Panc1 (cell line): ENCODE measurements at regions not wholly inside any gene's neighbourhood (a gene's known extent, or its start where the extent isn't known, plus 50 kb on each side); places are given as distances from the start of the nearest gene placed in this dataset.

Source experiments
- CTCF ChIP-seq: fragments of 450-650 bp; IDR thresholded peaks from 2 replicates; pipeline ENCODE4 v1.5.1; 2017; ENCODE audit warnings: mild to moderate bottlenecking
- POLR2AphosphoS5 ChIP-seq: IDR thresholded peaks from 2 replicates; pipeline ENCODE4 v1.6.1; 2012; ENCODE audit warnings: mild to moderate bottlenecking, low read depth, low read length, moderate library complexity
- TCF7L2 ChIP-seq: IDR thresholded peaks from 2 replicates; pipeline ENCODE4 v1.6.1; 2011; ENCODE audit warnings: mild to moderate bottlenecking, low read depth, low read length, inconsistent platforms

- TF ChIP-seq CTCF (no peak), TCF7L2 (no peak), POLR2AphosphoS5 (no peak)
Measured at GRCh38 chr1:67952071-67952470, 98.4 kb downstream of the DIRAS3 start.
